Left lung (tissue), 4 donors: ENCODE measurements at regions not wholly inside any gene's neighbourhood (a gene's known extent, or its start where the extent isn't known, plus 50 kb on each side); places are given as distances from the start of the nearest gene placed in this dataset.
A peak's percentile ranks its signal among the peaks of the same experiment; 100 is the strongest.

Source experiments
- ATAC-seq: fragments of 200-7000 bp; cut with Tn5 transposase; one replicate; pipeline ENCODE4 v1.9.1; 2020; ENCODE audit warnings: moderate library complexity
- DNase-seq, 4 donors: peaks; one replicate each; pipeline ENCODE4 v3.0.0-alpha.2; 2013 to 2020
- H3K27ac ChIP-seq, 2 donors: fragments of 200-600 bp; sonication (generic) in 1 of 2; one replicate each; pipeline versions ENCODE4 v1.5.0 to v1.8.0; 2020 to 2021
- H3K27me3 ChIP-seq, 2 donors: fragments of 200-600 bp; sonication (generic) in 1 of 2; one replicate each; pipeline versions ENCODE4 v1.5.0 to v1.8.0; 2020 to 2021
- H3K36me3 ChIP-seq, 2 donors: fragments of 200-600 bp; sonication (generic) in 1 of 2; one replicate each; pipeline versions ENCODE4 v1.5.0 to v1.8.0; 2020 to 2021
- H3K4me1 ChIP-seq, 2 donors: fragments of 200-600 bp; one replicate each; pipeline ENCODE4 v1.8.0; 2021
- H3K4me3 ChIP-seq, 2 donors: fragments of 200-600 bp; sonication (generic) in 1 of 2; one replicate each; pipeline versions ENCODE4 v1.5.0 to v1.8.0; 2020 to 2021; ENCODE audit warnings: mild to moderate bottlenecking in 1 of 2
- H3K9me3 ChIP-seq, 2 donors: fragments of 200-600 bp; sonication (generic) in 1 of 2; one replicate each; pipeline versions ENCODE4 v1.5.0 to v1.8.0; 2020 to 2021
- CTCF ChIP-seq, 2 donors: fragments of 200-600 bp; sonication (generic) in 1 of 2; IDR thresholded peaks; one replicate each; pipeline versions ENCODE4 v1.5.0 to v1.8.0; 2021; ENCODE audit warnings: antibody characterized with exemption in 2 of 2
- intact Hi-C, 2 donors: fragments of 100-400 bp; cut with DNase I; formaldehyde crosslinking; loops; one replicate each; pipeline versions ENCODE4 v1.11.2 to v1.14.2; 2022
- donor health status: DM: no; HTN: yes; CAD: no.
- donor health status: DM: no; HTN: no; CAD: no.

GRCh38 chr14:100664231-100664630 is 62.5 kb upstream of the DLK1 start:
- intact Hi-C loops, result no loop called here

DNA sequence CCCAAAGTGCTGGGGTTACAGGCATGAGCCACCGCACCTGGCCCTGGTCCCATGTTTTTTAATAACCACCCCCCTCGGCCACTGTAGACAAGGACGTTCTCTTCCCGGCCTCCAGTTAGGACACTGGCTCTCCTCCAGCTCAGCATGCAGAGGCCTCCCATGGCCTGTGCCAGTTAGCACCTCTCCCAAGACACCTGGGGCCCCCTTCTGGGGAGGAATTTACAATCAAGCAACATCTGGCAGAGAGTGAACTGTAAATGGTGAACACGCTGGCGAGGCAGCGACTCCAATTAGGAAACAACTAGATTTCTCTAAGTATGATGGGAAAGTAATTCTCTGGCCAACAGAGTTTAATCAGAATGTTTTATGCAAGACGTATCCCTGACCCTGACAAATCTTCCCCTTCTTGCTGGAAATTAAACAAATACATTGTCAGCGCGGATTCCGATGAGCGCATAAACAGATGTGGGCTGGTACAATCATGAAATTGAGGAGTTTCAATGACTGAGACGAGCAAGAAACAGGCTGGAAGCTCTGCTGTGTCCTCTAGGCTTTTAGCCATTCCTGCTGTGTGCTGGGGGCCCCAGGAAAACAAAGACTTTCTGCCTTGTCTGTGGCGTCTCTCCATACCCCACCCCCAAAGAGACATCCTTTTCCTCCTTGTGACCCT is 61.7 kb upstream of the DLK1 start:
- no peaks in the 10 kb centered on the region for H3K9me3 ChIP-seq
- intact Hi-C loops, result no loop called here
- H3K27me3 ChIP-seq, result peaks cover 0 to 12% of the 10 kb centered on the region in 2 donors
- no peaks in the 10 kb centered on the region for H3K36me3 ChIP-seq
- DNase-seq (peak in 1 of 4 donors; percentile 68), ATAC-seq (no peak)
- H3K27ac ChIP-seq, result no peak overlapping the region
- no peak overlapping the region for H3K4me3 ChIP-seq
- peaks cover 0 to 21% of the 10 kb centered on the region in 2 donors for H3K4me1 ChIP-seq
- TF ChIP-seq CTCF (IDR thresholded peaks at IDR 0.05), result no peak

More at GRCh38 chr14:100664231-100664630, 62.5 kb upstream of the DLK1 start:
- H3K9me3 ChIP-seq, result no peaks in the 10 kb centered on the region
- peaks cover 0 to 14% of the 10 kb centered on the region in 2 donors for H3K4me1 ChIP-seq
- no peak overlapping the region for H3K4me3 ChIP-seq
- no peak for TF ChIP-seq CTCF (IDR thresholded peaks at IDR 0.05)
- no peak overlapping the region for H3K27ac ChIP-seq
- peaks cover 0 to 11% of the 10 kb centered on the region in 2 donors for H3K27me3 ChIP-seq
- DNase-seq (peak in 1 of 4 donors; percentile 30), ATAC-seq (no peak)
- no peaks in the 10 kb centered on the region for H3K36me3 ChIP-seq

GRCh38 chr14:100665511-100666032 is 61.1 kb upstream of the DLK1 start:
- no peaks in the 10 kb centered on the region for H3K9me3 ChIP-seq
- intact Hi-C loops, result no loop called here
- peaks cover 0 to 26% of the 10 kb centered on the region in 2 donors for H3K4me1 ChIP-seq
- H3K27ac ChIP-seq, result no peak overlapping the region
- no peak overlapping the region for H3K4me3 ChIP-seq
- no peak for TF ChIP-seq CTCF (IDR thresholded peaks at IDR 0.05)
- peaks cover 0 to 18% of the 10 kb centered on the region in 2 donors for H3K27me3 ChIP-seq
- DNase-seq (peak in 1 of 4 donors; percentile 27), ATAC-seq (no peak)
- no peaks in the 10 kb centered on the region for H3K36me3 ChIP-seq

DNA sequence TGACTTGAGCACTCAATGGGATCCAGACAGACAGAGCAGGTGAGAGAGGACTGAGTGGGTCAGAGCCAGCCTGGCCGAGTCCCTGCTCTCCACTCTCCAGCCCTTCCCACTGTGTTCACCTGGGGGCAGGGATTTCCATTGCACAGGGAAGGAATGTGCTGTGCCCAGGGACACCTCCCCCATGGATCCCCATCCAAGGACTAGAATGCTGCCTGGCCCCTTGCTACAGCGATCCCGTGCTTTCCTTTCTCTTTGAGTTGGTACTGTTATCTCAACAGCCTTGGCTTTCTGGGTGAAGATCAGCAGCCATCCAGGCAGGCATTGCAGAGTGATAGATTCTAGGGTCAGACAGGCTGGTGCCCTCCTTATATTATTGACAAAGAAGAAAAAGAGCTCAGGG is 60.3 kb upstream of the DLK1 start:
- no peak for TF ChIP-seq CTCF (IDR thresholded peaks at IDR 0.05)
- Histone ChIP-seq H3K9me3 (no peaks in the 10 kb centered on the region), H3K27me3 (peaks cover 0 to 27% of the 10 kb centered on the region in 2 donors), H3K4me3 (no peak overlapping the region), H3K36me3 (no peaks in the 10 kb centered on the region), H3K4me1 (peaks cover 0 to 26% of the 10 kb centered on the region in 2 donors), H3K27ac (no peak overlapping the region)
- intact Hi-C loops, result no loop called here
- DNase-seq (no peak), ATAC-seq (no peak)

- no peak for ATAC-seq
- no peaks in the 10 kb centered on the region for H3K9me3 ChIP-seq
- no peak for DNase-seq
- TF ChIP-seq CTCF (IDR thresholded peaks at IDR 0.05), result no peak
- H3K36me3 ChIP-seq, result no peaks in the 10 kb centered on the region
- H3K27ac ChIP-seq, result no peak overlapping the region
- no peak overlapping the region for H3K4me3 ChIP-seq
- peaks cover 0 to 26% of the 10 kb centered on the region in 2 donors for H3K4me1 ChIP-seq
- H3K27me3 ChIP-seq, result peaks cover 0 to 30% of the 10 kb centered on the region in 2 donors
- intact Hi-C loops, result no loop called here
Measured at GRCh38 chr14:100666851-100667250, 59.8 kb upstream of the DLK1 start.
